Smooth muscle cell (in vitro differentiated cells): ENCODE measurements at regions not wholly inside any gene's neighbourhood (a gene's known extent, or its start where the extent isn't known, plus 50 kb on each side); places are given as distances from the start of the nearest gene placed in this dataset.

Experiments used
- DNase-seq: peaks from one replicate; lab custom pipeline; 2025; ENCODE audit not compliant: unreplicated experiment; lab: John Stamatoyannopoulos, UW
- H2AFZ ChIP-seq: fragments of 200-600 bp; sonication (generic); 2 replicates; pipeline ENCODE4 v1.6.0; 2016; ENCODE audit warnings: antibody characterized with exemption, low read depth, mild to moderate bottlenecking
- H3F3A ChIP-seq: fragments of 200-600 bp; sonication (generic); 2 replicates; pipeline ENCODE4 v1.6.0; 2017; ENCODE audit warnings: antibody characterized with exemption, low read depth
- H3K27ac ChIP-seq: fragments of 200-600 bp; sonication (generic); 2 replicates; pipeline ENCODE4 v1.5.1; 2016; ENCODE audit warnings: low read depth, mild to moderate bottlenecking
- H3K27me3 ChIP-seq: fragments of 200-600 bp; sonication (generic); 2 replicates; pipeline ENCODE4 v1.6.1; 2016; ENCODE audit warnings: low read depth, mild to moderate bottlenecking
- H3K36me3 ChIP-seq: fragments of 200-600 bp; sonication (generic); 2 replicates; pipeline ENCODE4 v1.5.1; 2016; ENCODE audit warnings: low read depth
- H3K4me1 ChIP-seq: fragments of 200-600 bp; sonication (generic); 2 replicates; pipeline ENCODE4 v1.5.1; 2016; ENCODE audit warnings: low read depth
- H3K4me2 ChIP-seq: fragments of 200-600 bp; sonication (generic); 2 replicates; pipeline ENCODE4 v1.6.0; 2016; ENCODE audit warnings: mild to moderate bottlenecking
- H3K4me3 ChIP-seq: fragments of 200-600 bp; sonication (generic); 2 replicates; pipeline ENCODE4 v1.5.1; 2016; ENCODE audit warnings: mild to moderate bottlenecking
- H3K79me2 ChIP-seq: fragments of 200-600 bp; sonication (generic); 2 replicates; pipeline ENCODE4 v1.6.0; 2016; ENCODE audit warnings: low read depth, mild to moderate bottlenecking
- H3K9ac ChIP-seq: fragments of 200-600 bp; sonication (generic); 2 replicates; pipeline ENCODE4 v1.6.0; 2016; ENCODE audit warnings: low read depth
- H3K9me3 ChIP-seq: fragments of 200-600 bp; sonication (generic); replicated peaks from 2 replicates; pipeline ENCODE4 v1.5.1; 2016; ENCODE audit warnings: low read depth
- H4K20me1 ChIP-seq: fragments of 200-600 bp; sonication (generic); 2 replicates; pipeline ENCODE4 v1.6.0; 2016; ENCODE audit warnings: low read depth
- CTCF ChIP-seq: fragments of 200-600 bp; sonication (generic); IDR thresholded peaks from 2 replicates; pipeline ENCODE4 v1.5.1; 2017; ENCODE audit warnings: borderline replicate concordance, mild to moderate bottlenecking, antibody characterized with exemption; ENCODE audit not compliant: insufficient read depth, poor library complexity, severe bottlenecking
- WGBS: methylation state at CpG from one replicate; pipeline ENCODE4 v1.1.7; 2016; ENCODE audit warnings: low lambda C conversion rate; 5-methylcytosine and 5-hydroxymethylcytosine counted together

- Histone ChIP-seq H3K9ac (no peak overlapping the region), H4K20me1 (no peaks in the 10 kb centered on the region), H2AFZ (no peak overlapping the region), H3K4me2 (no peak overlapping the region), H3K27ac (no peak overlapping the region), H3K79me2 (no peaks in the 10 kb centered on the region), H3K36me3 (no peaks in the 10 kb centered on the region), H3K9me3 (no peaks in the 10 kb centered on the region), H3F3A (no peaks in the 10 kb centered on the region), H3K4me3 (no peak overlapping the region), H3K27me3 (peaks cover 17% of the 10 kb centered on the region), H3K4me1 (no peaks in the 10 kb centered on the region)
- DNase-seq: no peak
- WGBS: 82% methylated on average over 14 of the region's 14 CpGs
- no peak for TF ChIP-seq CTCF
Observed at GRCh38 chr22:48343461-48343860, 1484.2 kb downstream of the BRD1 start.

- no peak overlapping the region for H2AFZ ChIP-seq
- H3F3A ChIP-seq: no peaks in the 10 kb centered on the region
- H3K79me2 ChIP-seq: no peaks in the 10 kb centered on the region
- no peak overlapping the region for H3K4me3 ChIP-seq
- TF ChIP-seq CTCF: no peak
- no peaks in the 10 kb centered on the region for H3K4me1 ChIP-seq
- no peak for DNase-seq
- H3K9me3 ChIP-seq: no peaks in the 10 kb centered on the region
- peaks cover 17% of the 10 kb centered on the region for H3K27me3 ChIP-seq
- no peaks in the 10 kb centered on the region for H4K20me1 ChIP-seq
- H3K36me3 ChIP-seq: no peaks in the 10 kb centered on the region
- no peak overlapping the region for H3K9ac ChIP-seq
- 94% methylated on average over 4 of the region's 4 CpGs for WGBS
- no peak overlapping the region for H3K4me2 ChIP-seq
- no peak overlapping the region for H3K27ac ChIP-seq
Observed at GRCh38 chr22:48342732-48343131, 1484.9 kb downstream of the BRD1 start.

- Histone ChIP-seq H3F3A (no peaks in the 10 kb centered on the region), H3K4me1 (no peaks in the 10 kb centered on the region), H4K20me1 (no peaks in the 10 kb centered on the region), H3K79me2 (no peaks in the 10 kb centered on the region), H3K27ac (no peak overlapping the region), H3K4me2 (no peak overlapping the region), H3K9ac (no peak overlapping the region), H3K36me3 (no peaks in the 10 kb centered on the region), H2AFZ (no peak overlapping the region), H3K27me3 (peaks cover 17% of the 10 kb centered on the region), H3K9me3 (no peaks in the 10 kb centered on the region), H3K4me3 (no peak overlapping the region)
- no peak for TF ChIP-seq CTCF
- WGBS: 91% methylated on average over 16 of the region's 16 CpGs
- DNase-seq: no peak
Observed at GRCh38 chr22:48342016-48342415, 1485.7 kb downstream of the BRD1 start.
